ENCODE measurements at regions not wholly inside any gene's neighbourhood (a gene's known extent, or its start where the extent isn't known, plus 50 kb on each side); places are given as distances from the start of the nearest gene placed in this dataset.
"Not testable (repeated sequence)": the region's sequence is repeated elsewhere in the genome, so short reads cannot be mapped to it uniquely, and the experiment has no call there.

GRCh38 chr20:52008874-52009273 lies 182.7 kb downstream of the ZFP64 start:
- no peak for DNase-seq (ENCODE audit: low read depth in 2 of 2)

GRCh38 chr20:52004715-52005114 lies 186.9 kb downstream of the ZFP64 start:
- no peak for DNase-seq (ENCODE audit: low read depth in 2 of 2)

GRCh38 chr20:52004018-52004417 lies 187.6 kb downstream of the ZFP64 start:
- DNase-seq (ENCODE audit: low read depth in 2 of 2) = no peak

- no peak for DNase-seq (ENCODE audit: low read depth in 2 of 2)
Observed at GRCh38 chr20:52003415-52003814, 188.2 kb downstream of the ZFP64 start.

GRCh38 chr20:52001999-52002666 lies 189.4 kb downstream of the ZFP64 start:
- DNase-seq (ENCODE audit: low read depth in 2 of 2) = no peak

- DNase-seq (ENCODE audit: low read depth in 2 of 2) = not testable (repeated sequence)
Observed at GRCh38 chr20:51997281-51997936, 194.2 kb downstream of the ZFP64 start.

- no peak for DNase-seq (ENCODE audit: low read depth in 2 of 2)
Observed at GRCh38 chr20:51995551-51995951, 193.2 kb upstream of the SALL4 start.

- DNase-seq (ENCODE audit: low read depth in 2 of 2) = no peak
Observed at GRCh38 chr20:51994751-51995417, 192.6 kb upstream of the SALL4 start.

- DNase-seq (ENCODE audit: low read depth in 2 of 2) = no peak
Observed at GRCh38 chr20:51987812-51988211, 185.5 kb upstream of the SALL4 start.

GRCh38 chr20:51985013-51985415 lies 182.7 kb upstream of the SALL4 start:
- no peak for DNase-seq (ENCODE audit: low read depth in 2 of 2)

- DNase-seq (ENCODE audit: low read depth in 2 of 2) = no peak
Observed at GRCh38 chr20:51980277-51980676, 178.0 kb upstream of the SALL4 start.

GRCh38 chr20:51979226-51979625 lies 176.9 kb upstream of the SALL4 start:
- no peak for DNase-seq (ENCODE audit: low read depth in 2 of 2)

GRCh38 chr20:51978070-51978501 lies 175.8 kb upstream of the SALL4 start:
- no peak for DNase-seq (ENCODE audit: low read depth in 2 of 2)

GRCh38 chr20:51972056-51972455 lies 169.7 kb upstream of the SALL4 start:
- DNase-seq (ENCODE audit: low read depth in 2 of 2) = no peak

GRCh38 chr20:51970858-51971257 lies 168.5 kb upstream of the SALL4 start:
- DNase-seq (ENCODE audit: low read depth in 2 of 2) = no peak

- no peak for DNase-seq (ENCODE audit: low read depth in 2 of 2)
Observed at GRCh38 chr20:51969191-51969590, 166.9 kb upstream of the SALL4 start.

- DNase-seq (ENCODE audit: low read depth in 2 of 2) = no peak
Observed at GRCh38 chr20:51968151-51968550, 165.8 kb upstream of the SALL4 start.

- DNase-seq (ENCODE audit: low read depth in 2 of 2) = peak in 1 of 2 donors; percentile 4
Observed at GRCh38 chr20:51966296-51966971, 164.1 kb upstream of the SALL4 start.

GRCh38 chr20:51961964-51962761 lies 159.8 kb upstream of the SALL4 start:
- no peak for DNase-seq (ENCODE audit: low read depth in 2 of 2)

- no peak for DNase-seq (ENCODE audit: low read depth in 2 of 2)
Observed at GRCh38 chr20:51960047-51960675, 157.8 kb upstream of the SALL4 start.

- no peak for DNase-seq (ENCODE audit: low read depth in 2 of 2)
Observed at GRCh38 chr20:51959066-51959542, 156.8 kb upstream of the SALL4 start.
